A549 (cell line): ENCODE measurements at regions not wholly inside any gene's neighbourhood (a gene's known extent, or its start where the extent isn't known, plus 50 kb on each side); places are given as distances from the start of the nearest gene placed in this dataset.

ENCODE experiments used
- CHD4 ChIP-seq: fragments of 200-600 bp; sonication (generic); IDR thresholded peaks from 2 replicates; pipeline ENCODE4 v1.6.1; 2016; ENCODE audit warnings: antibody characterized with exemption, mild to moderate bottlenecking, borderline replicate concordance
- HDAC2 ChIP-seq: fragments of 200-600 bp; sonication (generic); IDR thresholded peaks from 2 replicates; pipeline ENCODE4 v1.6.1; 2016
- MAFK ChIP-seq: fragments of 450-650 bp; IDR thresholded peaks from 2 replicates; pipeline ENCODE4 v1.6.1; 2014; ENCODE audit not compliant: partially characterized antibody
- NFE2L2 ChIP-seq: fragments of 150-350 bp; conservative IDR thresholded peaks from 2 replicates; pipeline ENCODE4 v1.6.1; 2014; ENCODE audit warnings: low read length
- POLR2A ChIP-seq: IDR thresholded peaks from 2 replicates; pipeline ENCODE4 v1.6.1; 2012; ENCODE audit warnings: mild to moderate bottlenecking, low read length
- POLR2AphosphoS2 ChIP-seq: conservative IDR thresholded peaks from 2 replicates; pipeline ENCODE4 v1.6.1; 2012; ENCODE audit warnings: low read length, improper control_type of control experiment, inconsistent platforms
- RAD21 ChIP-seq, 2 experiments: fragments of >200 bp in 1 of 2; sonication (Bioruptor Twin) in 1 of 2; formaldehyde crosslinking in 1 of 2; IDR thresholded peaks in 1 of 2; conservative IDR thresholded peaks in 1 of 2; 2 replicates in 1 of 2; 3 replicates in 1 of 2; pipeline ENCODE4 v1.6.1; 2012 to 2018; ENCODE audit warnings: inconsistent platforms in 1 of 2
- RFX5 ChIP-seq: fragments of 450-650 bp; IDR thresholded peaks from 2 replicates; pipeline ENCODE4 v1.7.1; 2014; ENCODE audit warnings: antibody characterized with exemption, mild to moderate bottlenecking, moderate library complexity
- RNF2 ChIP-seq: fragments of 200-600 bp; sonication (generic); IDR thresholded peaks from 2 replicates; pipeline ENCODE4 v1.6.1; 2016; ENCODE audit warnings: low read depth, mild to moderate bottlenecking, antibody characterized with exemption, moderate library complexity, borderline replicate concordance
- TFCP2L1 ChIP-seq: fragments of 250-450 bp; sonication (Bioruptor Pico); IDR thresholded peaks from 2 replicates; pipeline ENCODE4 v1.5.0; 2021; ENCODE audit warnings: mild to moderate bottlenecking
- ZNF302 ChIP-seq: fragments of 250-450 bp; sonication (Bioruptor Pico); IDR thresholded peaks from 2 replicates; pipeline ENCODE4 v1.9.0; 2021; ENCODE audit warnings: inconsistent platforms, mild to moderate bottlenecking, moderate library complexity
- TF ChIP-seq, protein P1 (sequence below): fragments of >200 bp; sonication (Bioruptor Twin); formaldehyde crosslinking; IDR thresholded peaks from 3 replicates; pipeline ENCODE4 v1.5.1; 2016
- TF ChIP-seq, protein P2 (sequence below): fragments of 450-650 bp; IDR thresholded peaks from 2 replicates; pipeline ENCODE4 v1.6.1; 2014; ENCODE audit warnings: antibody characterized with exemption
- TF ChIP-seq, protein P3 (sequence below): IDR thresholded peaks from 2 replicates; pipeline ENCODE4 v1.6.1; 2012

DNA sequence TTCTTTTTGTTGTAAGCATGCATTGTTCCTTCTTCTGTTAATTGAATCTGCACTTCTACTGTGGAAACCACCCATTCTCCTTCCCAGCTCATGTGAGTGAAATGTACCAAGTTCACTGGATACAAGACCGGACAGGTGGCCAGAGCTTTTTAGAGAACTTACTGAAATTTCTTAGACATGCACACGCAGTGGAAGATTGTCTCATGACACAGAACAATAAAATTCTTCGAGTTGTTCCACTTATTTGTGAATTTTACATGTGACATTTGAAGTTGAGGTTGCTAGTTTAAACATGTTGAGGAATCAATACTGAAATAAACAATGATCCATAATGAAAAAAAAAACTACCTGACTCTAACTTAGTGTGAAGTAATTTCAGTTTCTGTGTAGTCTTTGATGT is 568.0 kb downstream of the TECRL start:
- TF ChIP-seq, protein P1, sequence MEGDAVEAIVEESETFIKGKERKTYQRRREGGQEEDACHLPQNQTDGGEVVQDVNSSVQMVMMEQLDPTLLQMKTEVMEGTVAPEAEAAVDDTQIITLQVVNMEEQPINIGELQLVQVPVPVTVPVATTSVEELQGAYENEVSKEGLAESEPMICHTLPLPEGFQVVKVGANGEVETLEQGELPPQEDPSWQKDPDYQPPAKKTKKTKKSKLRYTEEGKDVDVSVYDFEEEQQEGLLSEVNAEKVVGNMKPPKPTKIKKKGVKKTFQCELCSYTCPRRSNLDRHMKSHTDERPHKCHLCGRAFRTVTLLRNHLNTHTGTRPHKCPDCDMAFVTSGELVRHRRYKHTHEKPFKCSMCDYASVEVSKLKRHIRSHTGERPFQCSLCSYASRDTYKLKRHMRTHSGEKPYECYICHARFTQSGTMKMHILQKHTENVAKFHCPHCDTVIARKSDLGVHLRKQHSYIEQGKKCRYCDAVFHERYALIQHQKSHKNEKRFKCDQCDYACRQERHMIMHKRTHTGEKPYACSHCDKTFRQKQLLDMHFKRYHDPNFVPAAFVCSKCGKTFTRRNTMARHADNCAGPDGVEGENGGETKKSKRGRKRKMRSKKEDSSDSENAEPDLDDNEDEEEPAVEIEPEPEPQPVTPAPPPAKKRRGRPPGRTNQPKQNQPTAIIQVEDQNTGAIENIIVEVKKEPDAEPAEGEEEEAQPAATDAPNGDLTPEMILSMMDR = no peak
- TF ChIP-seq HDAC2 (no peak), RNF2 (no peak), POLR2A (no peak), RAD21 (conservative IDR thresholded peaks at IDR 0.05 in 1 of 2, IDR thresholded peaks at IDR 0.05 in 1 of 2) (no peak), MAFK (no peak), ZNF302 (no peak), RFX5 (no peak), TFCP2L1 (CRISPR knock-in tag) (no peak), POLR2AphosphoS2 (no peak), CHD4 (no peak), NFE2L2 (no peak)
- TF ChIP-seq, protein P2, sequence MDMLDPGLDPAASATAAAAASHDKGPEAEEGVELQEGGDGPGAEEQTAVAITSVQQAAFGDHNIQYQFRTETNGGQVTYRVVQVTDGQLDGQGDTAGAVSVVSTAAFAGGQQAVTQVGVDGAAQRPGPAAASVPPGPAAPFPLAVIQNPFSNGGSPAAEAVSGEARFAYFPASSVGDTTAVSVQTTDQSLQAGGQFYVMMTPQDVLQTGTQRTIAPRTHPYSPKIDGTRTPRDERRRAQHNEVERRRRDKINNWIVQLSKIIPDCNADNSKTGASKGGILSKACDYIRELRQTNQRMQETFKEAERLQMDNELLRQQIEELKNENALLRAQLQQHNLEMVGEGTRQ = no peak
- TF ChIP-seq, protein P3, sequence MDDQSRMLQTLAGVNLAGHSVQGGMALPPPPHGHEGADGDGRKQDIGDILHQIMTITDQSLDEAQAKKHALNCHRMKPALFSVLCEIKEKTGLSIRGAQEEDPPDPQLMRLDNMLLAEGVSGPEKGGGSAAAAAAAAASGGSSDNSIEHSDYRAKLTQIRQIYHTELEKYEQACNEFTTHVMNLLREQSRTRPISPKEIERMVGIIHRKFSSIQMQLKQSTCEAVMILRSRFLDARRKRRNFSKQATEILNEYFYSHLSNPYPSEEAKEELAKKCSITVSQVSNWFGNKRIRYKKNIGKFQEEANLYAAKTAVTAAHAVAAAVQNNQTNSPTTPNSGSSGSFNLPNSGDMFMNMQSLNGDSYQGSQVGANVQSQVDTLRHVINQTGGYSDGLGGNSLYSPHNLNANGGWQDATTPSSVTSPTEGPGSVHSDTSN = no peak
